GM18909 (cell line): ENCODE measurements at regions not wholly inside any gene's neighbourhood (a gene's known extent, or its start where the extent isn't known, plus 50 kb on each side); places are given as distances from the start of the nearest gene placed in this dataset.
"Not testable (repeated sequence)": the region's sequence is repeated elsewhere in the genome, so short reads cannot be mapped to it uniquely, and the experiment has no call there.

ENCODE experiments used
- ATAC-seq: cut with Tn5 transposase; IDR thresholded peaks from one replicate; pipeline ENCODE4 v1.9.1; 2021; ENCODE audit warnings: mild to moderate bottlenecking; ENCODE audit not compliant: unreplicated experiment, poor library complexity

- no peak for ATAC-seq
Measured at GRCh38 chr10:31173752-31174151, 142.1 kb upstream of the ZNF438 start.

- no peak for ATAC-seq
Measured at GRCh38 chr10:31179091-31179680, 139.8 kb upstream of the ZEB1 start.

DNA sequence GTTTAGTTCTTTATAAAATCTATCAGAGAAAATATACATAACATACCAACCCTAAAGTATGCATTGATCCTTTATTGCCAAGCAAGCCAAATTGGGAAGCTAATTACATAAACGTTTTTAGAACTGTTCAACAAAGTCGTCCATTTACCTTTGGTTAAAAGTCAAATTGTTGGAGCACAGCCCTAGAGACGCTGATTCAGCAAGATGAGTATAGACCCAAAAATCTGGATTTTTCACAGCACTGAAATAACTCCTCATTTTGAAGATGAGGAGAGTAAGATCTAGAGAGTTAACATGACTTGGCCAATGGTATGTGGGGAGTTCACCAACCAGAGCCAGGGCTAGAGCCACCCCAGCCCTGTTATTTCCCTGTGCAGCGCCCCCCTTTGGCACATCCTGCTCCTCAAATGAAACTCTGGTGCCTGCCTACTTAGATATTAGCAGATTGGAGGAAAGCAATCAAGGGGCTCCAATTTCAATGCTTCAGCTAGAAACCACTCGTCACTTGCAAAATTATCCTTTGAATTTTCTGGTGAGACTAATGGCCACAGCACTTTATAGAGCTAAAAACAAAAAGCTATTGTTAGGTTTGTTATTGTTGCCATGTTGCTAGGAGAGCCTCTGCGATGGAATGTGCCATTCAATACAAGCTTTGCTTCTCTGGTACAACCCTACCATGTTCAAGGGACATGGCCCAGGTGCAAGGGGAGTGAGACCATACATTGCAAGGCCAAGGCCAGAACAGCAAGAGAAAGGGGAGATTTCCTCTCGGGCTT, 132.6 kb upstream of the ZEB1 start:
- ATAC-seq, result no peak

- no peak for ATAC-seq
Measured at GRCh38 chr10:31187182-31187581, 131.8 kb upstream of the ZEB1 start.

DNA sequence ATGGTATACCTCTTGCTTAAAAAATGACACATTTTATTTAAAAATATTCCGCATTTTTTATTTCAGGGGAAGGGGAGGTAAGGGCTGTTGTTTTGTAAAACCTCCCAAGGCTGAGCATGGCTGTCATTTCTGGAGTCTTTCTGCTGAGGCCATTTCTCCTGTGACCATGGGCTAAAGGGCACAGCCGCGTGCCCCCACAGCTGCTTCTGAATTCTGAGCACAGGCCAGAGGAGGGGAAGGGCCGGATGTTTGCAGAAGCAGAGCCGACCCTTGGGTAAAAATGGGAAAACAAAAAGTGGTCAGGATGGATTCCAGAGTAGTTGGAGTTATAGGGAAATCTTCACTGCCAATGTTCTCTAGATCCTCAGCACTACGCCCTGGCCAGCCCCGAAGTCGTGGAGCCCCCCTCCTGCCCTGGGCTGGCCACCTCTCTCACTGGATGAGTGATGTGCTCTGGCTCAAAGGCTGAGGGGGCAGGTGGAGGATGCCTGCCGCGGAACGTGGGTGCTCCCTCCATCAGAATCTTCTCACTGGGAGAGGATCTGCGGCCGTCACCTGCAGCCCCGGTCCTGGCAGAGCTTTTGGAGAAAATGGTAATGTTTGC, 131.3 kb upstream of the ZEB1 start:
- ATAC-seq, result no peak

DNA sequence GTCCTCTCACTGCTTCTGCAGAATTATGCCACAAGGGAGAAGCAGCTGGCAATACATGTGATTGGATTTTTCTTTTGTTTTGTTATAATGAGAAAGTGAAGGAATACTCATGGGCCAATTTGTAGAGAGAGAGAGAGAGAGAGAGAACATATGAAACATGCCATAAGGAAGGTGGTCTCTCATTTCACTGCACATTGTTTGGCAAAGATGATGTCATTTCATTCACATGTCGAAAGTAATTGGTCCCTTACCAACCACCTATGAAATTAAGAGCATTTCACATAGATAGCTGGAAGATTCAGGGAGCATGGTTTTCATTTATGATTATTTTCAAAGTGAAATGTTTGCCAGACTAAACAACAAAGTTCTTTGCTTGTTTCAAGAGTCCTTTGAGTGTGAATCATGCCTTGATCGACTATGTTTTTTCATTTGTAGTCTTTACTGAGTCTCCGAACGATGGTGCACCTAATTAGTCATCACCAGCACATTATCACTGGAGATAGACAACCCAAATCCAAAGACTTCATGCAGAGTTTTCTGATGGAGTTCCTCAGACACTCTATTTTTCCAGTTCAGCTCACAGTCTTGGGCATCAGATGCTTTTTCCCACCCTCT, 130.1 kb upstream of the ZEB1 start:
- ATAC-seq, result no peak

GRCh38 chr10:31190488-31190887, 128.5 kb upstream of the ZEB1 start:
- ATAC-seq, result no peak

GRCh38 chr10:31192475-31192874, 126.5 kb upstream of the ZEB1 start:
- no peak for ATAC-seq

- ATAC-seq, result no peak
Measured at GRCh38 chr10:31194986-31195385, 124.0 kb upstream of the ZEB1 start.

- ATAC-seq, result no peak
Measured at GRCh38 chr10:31197886-31198285, 121.1 kb upstream of the ZEB1 start.

- no peak for ATAC-seq
Measured at GRCh38 chr10:31204090-31204489, 114.9 kb upstream of the ZEB1 start.

GRCh38 chr10:31207636-31208035, 111.4 kb upstream of the ZEB1 start:
- ATAC-seq, result no peak

- ATAC-seq, result no peak
Measured at GRCh38 chr10:31209478-31209877, 109.5 kb upstream of the ZEB1 start.

DNA sequence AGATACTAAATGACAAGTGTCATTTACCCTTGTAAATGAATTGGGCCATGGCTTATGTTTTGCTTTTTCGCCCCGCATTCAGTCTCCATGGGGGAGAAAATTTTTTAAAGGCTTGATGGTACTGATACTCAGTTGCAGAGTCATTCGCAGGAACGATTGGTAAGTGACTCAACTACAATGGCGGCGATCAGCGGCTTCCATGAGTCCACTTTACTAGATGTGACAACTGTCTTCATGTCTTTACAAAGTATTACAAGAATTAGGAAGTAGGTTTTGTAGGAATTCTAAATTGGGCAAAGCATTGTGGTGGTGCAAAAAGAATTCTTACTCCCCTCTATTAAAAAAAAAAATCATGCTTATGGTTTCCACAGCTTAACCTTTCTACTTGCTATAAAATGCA, 108.8 kb upstream of the ZEB1 start:
- no peak for ATAC-seq

DNA sequence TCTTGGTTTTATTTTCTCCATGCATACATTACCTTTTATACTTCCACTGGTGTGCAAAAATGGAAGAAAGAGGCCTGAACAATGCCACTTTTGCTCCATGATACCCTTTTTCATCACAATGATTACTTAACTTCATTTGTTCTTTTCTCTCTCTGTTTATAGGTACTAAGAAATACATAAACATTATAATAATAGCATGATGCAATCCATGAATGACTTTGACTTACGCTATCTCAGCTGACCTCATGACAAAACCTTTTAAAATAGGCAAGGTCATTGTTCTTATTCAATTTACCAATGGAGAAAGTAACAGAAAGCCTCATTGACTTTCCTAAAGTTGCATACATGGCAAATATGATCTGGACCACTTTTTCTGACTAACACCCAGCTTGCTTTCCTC, 105.1 kb upstream of the ZEB1 start:
- ATAC-seq, result no peak

DNA sequence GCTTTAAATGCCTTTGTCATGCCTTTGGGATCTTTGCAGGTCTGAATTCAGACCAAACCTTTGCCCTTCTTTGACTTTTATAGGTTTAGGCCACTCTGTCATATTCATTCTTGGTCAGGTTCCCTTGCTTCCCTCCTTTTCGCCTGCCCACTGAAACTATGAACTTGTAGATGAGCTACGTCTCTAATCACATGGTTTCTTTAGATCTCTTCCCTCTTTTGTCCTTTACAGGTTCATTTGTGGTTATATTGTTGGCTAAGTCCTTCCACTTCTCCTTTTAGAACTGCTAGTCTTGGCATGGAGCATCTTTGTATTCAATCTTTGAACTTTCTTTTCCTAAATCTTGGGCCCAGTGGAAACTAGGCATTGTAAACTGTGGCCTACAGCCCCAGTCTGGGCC, 104.0 kb upstream of the ZEB1 start:
- no peak for ATAC-seq

GRCh38 chr10:31219306-31219705, 99.7 kb upstream of the ZEB1 start:
- ATAC-seq, result no peak

- not testable (repeated sequence) for ATAC-seq
Measured at GRCh38 chr10:31228780-31229179, 90.2 kb upstream of the ZEB1 start.

GRCh38 chr10:31239961-31240360, 79.1 kb upstream of the ZEB1 start:
- ATAC-seq, result no peak

GRCh38 chr10:31242902-31243301, 76.1 kb upstream of the ZEB1 start:
- no peak for ATAC-seq

DNA sequence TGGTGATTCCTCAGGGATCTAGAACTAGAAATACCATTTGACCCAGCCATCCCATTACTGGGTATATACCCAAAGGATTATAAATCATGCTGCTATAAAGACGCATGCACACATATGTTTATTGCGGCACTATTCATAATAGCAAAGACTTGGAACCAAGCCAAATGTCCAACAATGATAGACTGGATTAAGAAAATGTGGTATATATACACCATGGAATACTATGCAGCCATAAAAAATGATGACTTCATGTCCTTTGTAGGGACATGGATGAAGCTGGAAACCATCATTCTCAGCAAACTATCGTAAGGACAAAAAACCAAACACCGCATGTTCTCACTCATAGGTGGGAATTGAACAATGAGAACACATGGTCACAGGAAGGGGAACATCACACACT, 67.9 kb upstream of the ZEB1 start:
- not testable (repeated sequence) for ATAC-seq
